GM21737 (cell line): ENCODE measurements at regions not wholly inside any gene's neighbourhood (a gene's known extent, or its start where the extent isn't known, plus 50 kb on each side); places are given as distances from the start of the nearest gene placed in this dataset.

Experiments
- ATAC-seq: cut with Tn5 transposase; IDR thresholded peaks from one replicate; pipeline ENCODE4 v1.9.1; 2021; ENCODE audit warnings: mild to moderate bottlenecking, moderate library complexity; ENCODE audit not compliant: unreplicated experiment

DNA sequence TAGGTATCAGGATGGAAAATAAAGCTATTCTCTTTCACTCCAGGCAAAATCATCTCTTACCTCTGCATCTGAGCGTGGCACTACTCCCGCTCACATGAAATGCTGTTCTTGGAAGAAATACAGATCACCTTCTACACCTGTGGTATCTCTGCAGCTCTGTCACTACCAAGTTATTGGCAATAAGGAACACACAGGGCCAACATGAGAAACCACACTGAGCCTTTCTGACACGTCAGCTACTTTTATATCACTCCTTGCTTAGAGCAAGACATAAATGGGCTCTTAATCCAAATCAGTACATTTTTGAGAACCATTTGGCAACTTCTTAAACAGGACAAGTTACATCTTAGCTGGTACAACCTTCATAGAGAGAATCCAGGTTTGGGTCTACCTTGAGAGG is 101.8 kb upstream of the GUCY1A1 start:
- no peak for ATAC-seq

DNA sequence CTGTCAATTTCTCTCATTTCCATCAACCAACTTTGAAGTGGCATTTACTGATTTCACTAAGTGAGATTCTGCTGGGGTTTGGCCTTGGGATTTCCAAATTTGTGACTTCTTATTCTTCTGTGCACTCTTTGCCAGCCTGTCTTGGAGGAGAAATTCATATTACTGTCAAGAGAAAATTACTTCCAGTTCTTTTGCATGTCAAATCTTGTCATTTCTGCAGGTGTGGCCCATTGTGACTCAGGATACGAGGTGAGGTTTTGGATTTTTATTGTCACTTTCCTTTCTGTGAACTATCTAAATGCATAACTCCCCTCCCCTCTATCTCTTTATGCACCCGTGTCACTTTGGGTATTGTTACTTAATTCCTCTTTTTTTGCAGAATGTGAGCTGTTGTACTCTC is 102.6 kb upstream of the GUCY1A1 start:
- ATAC-seq, result no peak

DNA sequence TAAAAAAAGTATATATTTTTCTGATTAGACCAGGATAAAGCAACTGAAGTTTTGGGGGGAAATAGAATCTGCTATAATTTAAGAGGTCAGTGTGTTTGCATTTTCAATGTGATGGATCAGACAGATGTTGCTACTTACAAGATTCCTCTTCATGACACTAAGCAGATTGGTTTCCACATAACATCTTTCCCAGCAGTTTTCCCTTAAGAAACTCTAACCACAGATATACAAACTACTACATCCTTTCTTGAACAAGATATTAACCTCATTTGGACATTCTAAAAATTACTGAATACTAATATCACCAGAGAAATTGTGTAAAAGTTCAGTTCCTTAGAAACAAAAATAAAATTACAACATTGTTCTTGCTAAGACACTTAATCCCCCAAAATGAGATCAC is 106.7 kb upstream of the GUCY1A1 start:
- ATAC-seq, result no peak

DNA sequence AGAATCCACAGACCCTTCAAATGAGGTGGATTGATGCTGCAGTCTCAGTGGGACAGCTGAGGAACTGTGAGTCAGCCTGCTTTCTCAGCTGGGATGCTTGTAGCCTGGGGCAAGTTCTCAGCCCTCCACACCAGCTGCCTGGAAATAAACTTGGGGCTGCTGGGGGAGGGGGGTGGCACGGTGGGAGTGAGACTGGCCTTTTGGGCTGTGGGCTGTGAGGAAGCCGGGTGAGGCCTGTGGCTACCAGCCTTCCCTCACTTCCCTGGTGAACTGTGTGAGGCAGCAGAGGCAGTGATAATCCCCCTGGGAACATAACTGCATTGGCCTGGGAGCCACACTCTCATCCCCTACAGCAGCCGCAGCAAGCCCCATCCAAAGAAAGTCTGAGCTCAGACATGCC is 114.5 kb upstream of the GUCY1A1 start:
- ATAC-seq, result no peak

DNA sequence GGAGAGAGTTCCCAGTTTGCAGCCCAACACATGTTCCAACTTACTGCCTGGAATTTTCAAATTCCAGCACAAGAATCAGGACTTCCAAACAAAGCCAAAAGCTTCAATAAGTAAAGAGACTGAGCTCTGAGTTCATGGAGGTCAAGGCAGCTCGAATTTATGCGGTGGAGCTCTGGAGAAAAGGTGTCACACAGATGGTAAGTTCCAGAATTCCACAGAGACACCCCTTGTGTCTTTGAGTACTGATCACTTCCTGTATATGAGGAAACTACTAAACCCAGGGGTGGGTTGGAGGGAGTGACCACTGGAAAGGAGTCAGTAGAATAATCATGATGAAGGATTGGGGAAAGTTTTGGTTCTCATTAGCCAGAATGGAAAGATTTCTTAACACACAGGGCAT is 118.5 kb upstream of the GUCY1A1 start:
- ATAC-seq, result no peak

DNA sequence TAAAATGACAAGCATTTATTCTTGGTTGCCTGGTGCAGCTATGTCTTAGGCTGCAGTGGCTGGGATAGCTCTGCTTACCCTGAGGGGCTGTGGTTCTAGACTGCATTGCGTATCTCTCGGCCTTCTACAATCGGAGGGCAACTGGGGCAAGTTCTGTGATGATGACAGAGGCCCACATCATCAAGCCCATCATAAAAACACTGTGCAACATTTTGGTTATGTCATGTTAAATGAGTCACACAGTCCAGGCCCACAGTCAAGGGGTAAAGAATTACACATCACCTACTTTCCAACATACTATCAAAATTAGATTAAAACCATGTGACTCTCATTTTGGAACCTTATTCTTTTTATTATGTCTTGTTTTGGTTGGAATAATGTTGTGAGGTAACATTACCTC is 120.2 kb upstream of the GUCY1A1 start:
- no peak for ATAC-seq

DNA sequence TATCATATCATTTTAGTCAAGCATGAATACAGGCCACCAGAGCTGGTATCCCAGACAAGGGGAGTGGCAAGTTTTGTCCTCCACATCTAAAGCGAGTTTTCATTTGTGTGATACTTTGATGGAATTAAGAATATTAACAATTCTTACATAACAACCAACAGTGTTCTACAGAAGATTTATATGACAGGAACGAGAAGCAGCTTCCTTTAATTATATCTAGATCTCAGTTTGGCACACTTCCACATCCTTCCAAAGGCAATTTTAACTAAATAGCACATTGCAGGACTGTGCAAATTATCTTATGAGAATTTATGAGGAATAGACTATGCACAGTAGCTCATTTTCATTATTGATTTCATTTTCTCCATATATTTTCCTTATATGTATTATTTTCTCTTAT is 121.2 kb upstream of the GUCY1A1 start:
- ATAC-seq, result no peak

DNA sequence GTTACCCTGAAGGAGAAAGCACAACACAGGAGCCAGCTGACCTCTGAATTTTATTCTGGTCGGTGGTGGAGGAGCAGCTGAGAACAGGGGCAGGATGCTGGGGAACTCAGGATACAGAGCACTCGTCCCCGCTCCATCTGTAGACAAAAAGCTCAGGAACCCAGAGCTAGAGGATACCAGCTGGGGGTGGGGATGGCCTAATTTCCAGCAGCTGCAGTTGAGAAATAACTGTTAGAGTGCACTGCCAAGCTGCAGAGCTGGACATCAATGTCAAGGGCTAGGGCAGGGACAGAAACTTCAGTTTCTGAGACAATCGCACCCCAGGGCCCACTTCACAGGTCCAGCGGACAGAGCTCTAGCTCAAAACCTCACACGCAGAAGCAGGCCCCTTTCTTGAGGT is 122.1 kb upstream of the GUCY1A1 start:
- ATAC-seq, result no peak

DNA sequence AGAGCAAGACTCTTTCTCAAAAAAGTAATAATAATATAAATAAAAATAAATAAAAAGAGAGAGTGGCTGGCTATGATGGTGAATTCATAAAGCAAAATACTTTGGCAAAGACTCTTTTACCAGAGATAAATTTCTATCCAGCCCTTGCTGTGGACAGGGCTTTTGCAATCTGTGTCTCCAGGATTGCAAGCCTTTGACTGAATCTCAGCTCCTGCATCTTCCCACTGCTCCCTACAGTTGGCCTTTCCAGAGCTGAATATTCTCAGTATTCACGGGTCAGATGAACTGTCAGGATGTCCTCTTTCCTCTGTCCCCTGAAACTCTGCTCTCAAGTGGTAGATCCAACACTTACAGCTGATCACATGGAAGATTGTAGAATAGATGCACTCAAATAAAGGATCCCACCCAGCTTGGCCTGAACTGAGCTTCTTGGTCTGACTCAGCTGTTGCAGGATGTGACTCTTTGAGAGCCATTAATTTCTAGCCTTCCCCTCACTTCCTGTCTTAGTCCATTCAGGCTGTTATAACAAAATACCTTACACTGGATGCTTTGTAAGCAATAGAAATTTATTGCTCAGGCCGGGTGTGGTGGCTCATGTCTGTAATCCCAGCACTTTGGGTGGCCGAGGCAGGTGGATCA is 123.4 kb upstream of the GUCY1A1 start:
- ATAC-seq, result peak; percentile 67

DNA sequence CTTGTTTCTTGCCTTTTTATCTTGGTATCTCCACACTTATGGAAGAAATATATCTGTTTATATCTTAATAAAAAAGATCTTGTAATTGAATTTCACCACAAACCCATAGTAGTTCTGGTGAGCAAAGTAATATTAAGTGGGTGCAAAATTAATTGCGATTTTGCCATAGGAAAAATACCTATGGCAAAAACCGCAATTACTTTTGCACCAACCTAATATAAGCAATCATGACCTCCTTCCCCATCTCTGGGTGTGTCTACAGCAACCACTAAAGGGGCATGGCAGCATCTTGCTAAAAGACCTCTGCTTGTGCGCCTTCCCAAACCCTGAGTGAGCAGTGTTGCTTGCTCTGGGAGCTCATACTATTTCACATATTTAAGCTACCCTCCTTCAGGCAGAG is 124.2 kb upstream of the GUCY1A1 start:
- ATAC-seq, result no peak

DNA sequence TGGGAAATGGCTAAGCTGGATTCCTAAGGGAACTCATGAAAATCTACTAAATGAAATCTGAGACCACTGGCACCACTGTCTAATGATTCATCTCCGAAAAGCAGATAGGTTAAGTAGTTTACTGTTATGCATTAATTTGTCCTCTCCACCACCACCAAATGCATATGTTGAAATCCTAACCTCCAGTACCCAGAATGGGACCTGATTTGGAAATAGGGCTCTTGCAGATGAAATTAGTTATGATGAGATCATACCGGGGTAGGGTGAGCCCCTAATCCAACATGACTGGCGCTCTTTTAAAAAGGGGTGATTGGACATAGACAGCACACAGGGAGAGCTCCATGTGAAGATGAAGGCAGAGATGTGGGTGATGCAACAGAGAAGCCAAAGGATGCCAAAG is 124.9 kb upstream of the GUCY1A1 start:
- ATAC-seq, result no peak

DNA sequence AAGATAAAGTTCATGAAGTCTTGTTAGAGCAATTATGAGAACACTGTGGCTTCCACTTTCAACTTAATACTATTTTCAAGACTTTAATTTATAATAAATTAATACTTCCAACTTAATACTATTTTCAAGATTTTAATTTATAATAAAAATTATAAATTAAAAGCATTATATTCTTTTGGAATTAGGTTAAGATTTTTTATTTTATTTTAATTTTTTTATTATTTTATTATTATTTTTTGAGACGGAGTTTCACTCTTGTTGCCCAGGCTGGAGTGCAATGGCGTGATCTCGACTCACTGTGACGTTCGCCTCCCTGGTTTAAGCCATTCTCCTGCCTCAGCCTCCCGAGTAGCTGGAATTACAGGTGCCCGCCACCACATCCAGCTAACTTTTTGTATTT is 126.0 kb upstream of the GUCY1A1 start:
- ATAC-seq, result no peak

DNA sequence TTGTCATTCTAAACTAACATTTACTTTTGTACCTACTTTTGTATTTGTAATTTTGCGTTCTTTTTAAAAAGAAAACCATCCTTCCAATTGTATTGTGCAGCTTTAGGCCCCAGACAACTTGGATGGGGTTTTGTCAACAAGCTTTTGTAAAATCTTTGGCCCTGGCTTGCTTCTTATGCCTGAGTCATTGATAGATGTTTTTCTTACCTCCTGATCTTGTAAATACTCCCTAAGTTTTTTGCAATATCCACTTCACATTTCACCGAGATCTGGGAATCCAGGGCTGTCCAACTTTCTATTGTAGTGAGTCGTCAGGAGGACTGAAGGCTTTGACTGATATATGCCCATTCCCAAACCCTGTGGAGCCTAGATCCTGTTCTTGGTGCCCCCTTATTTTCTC is 126.9 kb upstream of the GUCY1A1 start:
- no peak for ATAC-seq

DNA sequence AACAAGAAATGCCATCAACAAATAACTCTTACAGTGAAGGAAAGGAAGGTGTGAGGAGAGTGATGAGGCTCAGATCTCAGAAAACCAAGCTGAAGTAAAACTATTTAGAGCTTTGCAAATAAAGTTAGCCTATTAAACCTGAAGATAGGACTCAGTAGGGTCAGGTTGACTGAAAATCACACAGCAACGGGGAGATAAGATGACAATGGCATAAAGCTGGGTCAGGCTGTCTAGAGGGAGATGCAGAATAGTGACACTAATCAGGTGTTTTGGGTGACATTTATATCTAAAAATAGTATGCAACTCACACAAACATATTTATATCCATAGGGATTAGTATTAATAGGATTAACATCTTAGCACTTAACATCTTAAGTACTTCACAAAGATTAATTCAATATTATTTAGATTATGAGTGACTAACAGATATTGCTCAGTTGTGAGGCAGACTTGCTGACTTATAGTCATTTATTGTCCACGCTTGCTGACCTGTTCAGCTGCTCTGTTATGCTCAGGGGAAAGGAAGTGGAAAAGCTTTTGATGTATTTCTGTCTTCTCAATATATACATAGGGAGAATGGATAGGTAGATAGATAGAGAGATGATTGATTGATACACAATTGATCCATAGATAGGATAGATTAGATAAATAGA is 130.7 kb upstream of the GUCY1A1 start:
- ATAC-seq, result no peak

DNA sequence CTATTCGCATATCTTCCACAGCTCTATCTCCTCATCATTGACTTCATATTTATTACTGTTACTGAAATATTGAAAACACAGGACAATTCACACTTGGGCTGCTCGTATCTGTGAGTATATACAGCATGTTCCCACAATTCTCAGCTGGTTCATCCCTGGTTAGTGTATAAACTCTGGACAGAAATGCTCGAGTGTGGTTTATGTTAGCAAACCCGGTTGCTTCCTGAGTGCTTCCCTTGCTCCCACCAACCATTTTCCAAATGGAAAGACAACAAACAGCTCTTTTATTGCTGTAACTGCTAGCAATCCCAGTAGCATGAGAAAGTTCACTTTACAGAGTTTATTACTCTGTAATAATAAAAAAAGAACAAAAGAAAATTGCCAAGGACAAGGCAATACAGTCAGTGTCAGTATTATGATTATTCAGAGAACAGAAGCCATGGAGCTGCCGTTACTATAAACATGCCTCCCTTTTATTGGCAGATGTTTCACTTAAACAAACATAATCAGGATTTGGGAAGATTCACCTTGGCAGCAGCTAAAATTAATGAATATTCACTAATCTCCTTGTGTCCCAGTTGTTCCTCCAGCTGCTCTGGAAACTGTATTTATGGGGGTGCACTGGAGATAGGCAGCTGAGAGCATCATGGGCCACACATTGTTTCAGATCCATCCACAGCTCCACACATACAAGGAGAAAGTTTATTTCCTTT is 134.1 kb upstream of the GUCY1A1 start:
- ATAC-seq, result no peak

DNA sequence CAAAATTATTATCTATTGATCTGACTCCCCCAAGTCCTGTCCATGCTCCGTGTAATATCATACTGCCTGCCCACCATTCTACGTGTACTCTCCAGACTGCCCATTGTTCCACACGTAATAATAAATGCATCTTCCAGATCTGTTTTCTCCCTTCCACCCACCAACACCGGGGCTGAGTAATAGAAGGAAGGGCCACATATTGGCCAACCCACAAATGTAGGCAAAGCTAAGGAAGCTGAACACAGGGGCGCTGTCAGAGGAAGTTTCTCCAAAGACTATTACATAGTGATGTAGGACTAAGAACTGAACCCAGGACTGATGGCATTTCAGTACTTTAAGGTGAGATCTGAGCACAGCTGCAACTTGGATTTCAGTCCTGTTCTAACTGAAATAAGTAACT is 135.8 kb upstream of the GUCY1A1 start:
- no peak for ATAC-seq

DNA sequence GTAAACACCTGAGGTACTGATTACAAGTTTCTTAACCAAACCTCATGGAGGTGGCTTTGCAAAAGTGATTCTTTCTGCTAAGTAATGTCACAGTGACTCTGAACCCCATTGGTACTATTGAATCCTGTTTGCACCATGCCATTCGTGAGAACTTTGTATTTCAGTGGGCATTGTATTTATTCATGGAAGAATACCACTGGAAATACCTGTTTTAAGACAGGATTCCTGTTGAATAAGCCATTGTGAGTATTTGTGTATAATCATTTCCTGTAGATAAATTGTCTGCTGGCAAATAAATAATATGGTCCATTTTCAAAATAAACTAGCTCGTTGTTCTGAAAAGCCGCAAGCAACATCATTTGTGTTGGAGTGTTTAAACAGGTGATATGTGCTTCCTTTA is 136.4 kb upstream of the GUCY1A1 start:
- ATAC-seq, result no peak

DNA sequence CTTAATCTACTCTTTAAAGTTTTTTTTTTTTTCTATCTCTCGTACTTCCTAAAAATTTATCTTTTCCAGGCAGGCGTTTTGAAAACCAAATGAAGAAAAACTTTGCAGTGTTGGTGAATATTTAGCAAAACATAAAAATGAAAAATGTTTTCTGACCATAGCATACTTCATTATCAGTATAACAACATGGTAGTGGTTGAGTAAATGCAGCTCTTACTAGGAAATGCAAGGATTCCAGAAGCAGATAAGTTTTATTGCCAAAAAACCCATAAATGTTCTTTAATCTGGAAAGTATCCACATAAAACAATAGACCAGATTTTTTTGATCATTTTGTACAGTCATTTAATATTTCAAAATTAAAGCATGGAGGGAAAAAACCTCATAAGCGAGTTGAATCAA is 136.9 kb upstream of the GUCY1A1 start:
- ATAC-seq, result no peak

DNA sequence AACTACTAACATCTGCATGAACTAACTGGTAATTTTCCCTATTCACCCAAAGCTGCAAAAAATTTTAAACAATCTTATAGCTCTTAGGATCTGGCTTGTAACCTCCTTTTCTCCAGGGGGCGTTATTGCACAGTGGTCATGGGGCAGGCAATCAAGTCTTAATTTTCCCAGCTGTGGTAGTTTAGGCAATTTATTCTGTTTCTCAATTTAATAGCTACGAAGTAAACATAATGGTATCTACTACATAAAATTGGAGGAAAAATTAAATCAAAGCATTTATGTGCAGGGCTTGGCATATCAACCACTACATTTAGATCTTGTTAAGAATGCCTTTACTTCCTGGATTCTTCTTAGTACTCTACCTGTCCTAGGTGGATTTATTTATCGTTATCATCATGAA is 137.4 kb upstream of the GUCY1A1 start:
- no peak for ATAC-seq

DNA sequence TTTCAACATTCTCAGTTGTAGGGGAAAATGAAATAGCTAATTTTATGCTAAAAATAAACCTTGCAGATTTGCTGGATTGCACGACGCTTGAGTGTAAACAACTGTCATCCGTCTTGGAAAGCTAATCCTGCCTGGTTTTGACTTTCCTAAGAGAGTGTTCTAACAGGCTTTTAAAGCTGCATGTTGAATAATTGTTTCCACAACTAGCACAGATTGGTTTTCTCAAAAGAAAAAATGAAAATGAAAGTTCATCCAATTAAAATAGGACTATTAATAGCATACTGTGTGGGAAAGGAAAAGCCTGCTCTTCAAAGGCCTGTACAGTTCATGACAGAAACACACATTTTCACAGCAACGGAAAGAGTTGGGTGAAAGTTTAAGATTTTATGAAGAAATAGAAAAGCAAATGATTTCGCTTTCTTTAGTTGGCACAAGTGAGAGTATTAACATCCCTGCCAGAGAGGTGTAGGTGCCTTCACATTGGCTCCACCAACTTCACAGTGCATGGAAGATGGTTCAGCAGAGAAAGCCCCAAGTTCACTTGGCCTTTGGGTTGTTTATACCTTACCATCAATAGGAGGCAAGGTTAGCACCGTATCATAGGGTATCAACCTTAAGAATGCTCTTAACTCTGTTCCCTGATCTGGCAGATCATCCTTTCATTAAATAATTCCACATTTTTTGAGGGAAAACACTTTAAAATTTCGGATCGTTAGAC is 140.0 kb upstream of the GUCY1A1 start:
- ATAC-seq, result no peak

DNA sequence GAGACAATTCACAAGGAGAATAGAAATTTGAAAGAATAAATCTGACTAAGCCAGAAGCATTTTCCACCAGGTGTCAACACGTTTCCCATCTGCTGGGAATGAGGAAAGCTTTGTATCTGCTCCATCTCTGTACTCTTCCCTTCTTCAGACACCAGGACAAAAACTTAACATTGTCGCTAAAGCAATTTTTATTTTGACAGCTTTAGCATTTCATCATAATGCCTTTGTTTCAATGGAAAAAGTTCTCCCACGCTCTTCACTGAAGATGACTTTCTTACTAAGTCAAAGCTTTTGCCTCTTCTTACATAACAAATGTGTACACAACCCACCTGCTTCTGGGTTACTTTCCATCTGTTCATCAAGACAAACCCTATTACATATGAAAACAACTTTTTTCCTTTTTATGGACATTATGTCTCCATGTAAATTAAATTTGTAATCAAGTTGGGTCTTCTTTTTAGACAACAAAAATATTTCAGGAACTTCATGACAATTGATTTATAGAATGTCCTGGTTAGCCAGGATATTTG is 141.7 kb upstream of the GUCY1A1 start:
- ATAC-seq, result no peak

DNA sequence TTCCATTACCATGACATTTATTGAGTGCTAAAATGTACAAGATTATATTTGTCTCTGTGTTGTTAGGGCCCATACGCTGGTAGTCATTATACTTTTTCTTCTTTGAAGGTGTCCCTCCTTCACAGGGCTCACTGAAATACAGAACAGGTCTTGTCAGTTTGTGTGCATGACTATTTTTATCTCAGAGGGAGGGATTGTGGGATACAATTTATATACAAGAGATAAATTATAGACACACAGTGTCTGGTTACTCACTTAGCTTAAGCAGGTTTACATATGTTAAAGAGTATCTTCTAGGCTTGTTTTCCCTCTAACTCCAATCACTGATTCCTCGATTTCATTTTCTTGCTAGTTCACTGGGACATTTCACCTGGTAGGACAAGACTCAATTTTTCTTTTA is 143.3 kb upstream of the GUCY1A1 start:
- no peak for ATAC-seq
